Skeletal muscle cell (primary cell): ENCODE measurements at regions not wholly inside any gene's neighbourhood (a gene's known extent, or its start where the extent isn't known, plus 50 kb on each side); places are given as distances from the start of the nearest gene placed in this dataset.
A peak's percentile ranks its signal among the peaks of the same experiment; 100 is the strongest.

Experiments used
- DNase-seq: peaks from one replicate; pipeline ENCODE4 v3.0.0-alpha.2; 2010; ENCODE audit warnings: low read depth
- H3K4me3 ChIP-seq: 2 replicates; pipeline ENCODE4 v1.5.1; 2011; ENCODE audit warnings: low read depth, mild to moderate bottlenecking, control low read depth, low read length, moderate library complexity

GRCh38 chr11:91731051-91731450 lies 493.6 kb upstream of the FAT3 start:
- H3K4me3 ChIP-seq, result no peak overlapping the region

GRCh38 chr11:91730620-91731019 lies 494.0 kb upstream of the FAT3 start:
- DNase-seq, result no peak
- H3K4me3 ChIP-seq, result no peak overlapping the region

More at GRCh38 chr11:91731051-91731450, 493.6 kb upstream of the FAT3 start:
- DNase-seq, result no peak

GRCh38 chr11:91730057-91730456 lies 494.6 kb upstream of the FAT3 start:
- no peak for DNase-seq
- no peak overlapping the region for H3K4me3 ChIP-seq

GRCh38 chr11:91717169-91717568 lies 507.4 kb upstream of the FAT3 start:
- no peak overlapping the region for H3K4me3 ChIP-seq
- no peak for DNase-seq

GRCh38 chr11:91707652-91708482 lies 516.8 kb upstream of the FAT3 start:
- no peak overlapping the region for H3K4me3 ChIP-seq
- no peak for DNase-seq

- DNase-seq, result no peak
- H3K4me3 ChIP-seq, result no peak overlapping the region
Measured at GRCh38 chr11:91703042-91703441, 521.6 kb upstream of the FAT3 start.

GRCh38 chr11:91700854-91701253 lies 523.8 kb upstream of the FAT3 start:
- H3K4me3 ChIP-seq, result no peak overlapping the region
- DNase-seq, result no peak

- no peak overlapping the region for H3K4me3 ChIP-seq
- no peak for DNase-seq
Measured at GRCh38 chr11:91698845-91699244, 525.8 kb upstream of the FAT3 start.

- H3K4me3 ChIP-seq, result no peak overlapping the region
- DNase-seq, result no peak
Measured at GRCh38 chr11:91694331-91694730, 530.3 kb upstream of the FAT3 start.

GRCh38 chr11:91691872-91692271 lies 532.7 kb upstream of the FAT3 start:
- H3K4me3 ChIP-seq, result no peak overlapping the region
- DNase-seq, result no peak

GRCh38 chr11:91688672-91689071 lies 535.9 kb upstream of the FAT3 start:
- no peak overlapping the region for H3K4me3 ChIP-seq
- no peak for DNase-seq

- H3K4me3 ChIP-seq, result no peak overlapping the region
- no peak for DNase-seq
Measured at GRCh38 chr11:91686700-91687099, 537.9 kb upstream of the FAT3 start.

GRCh38 chr11:91686281-91686680 lies 538.3 kb upstream of the FAT3 start:
- no peak overlapping the region for H3K4me3 ChIP-seq
- no peak for DNase-seq

GRCh38 chr11:91673705-91674104 lies 550.9 kb upstream of the FAT3 start:
- no peak for DNase-seq
- H3K4me3 ChIP-seq, result no peak overlapping the region

- no peak for DNase-seq
- no peak overlapping the region for H3K4me3 ChIP-seq
Measured at GRCh38 chr11:91664521-91664920, 560.1 kb upstream of the FAT3 start.

GRCh38 chr11:91660036-91660435 lies 564.6 kb upstream of the FAT3 start:
- no peak for DNase-seq
- H3K4me3 ChIP-seq, result no peak overlapping the region

- H3K4me3 ChIP-seq, result no peak overlapping the region
- DNase-seq, result no peak
Measured at GRCh38 chr11:91654686-91655085, 569.9 kb upstream of the FAT3 start.

GRCh38 chr11:91653079-91653754 lies 571.4 kb upstream of the FAT3 start:
- DNase-seq, result peak; percentile 4

GRCh38 chr11:91650802-91651201 lies 573.8 kb upstream of the FAT3 start:
- no peak overlapping the region for H3K4me3 ChIP-seq
- no peak for DNase-seq

More at GRCh38 chr11:91653079-91653754, 571.4 kb upstream of the FAT3 start:
- H3K4me3 ChIP-seq, result no peak overlapping the region

- no peak overlapping the region for H3K4me3 ChIP-seq
- DNase-seq, result no peak
Measured at GRCh38 chr11:91641153-91641552, 583.5 kb upstream of the FAT3 start.

- no peak for DNase-seq
- H3K4me3 ChIP-seq, result no peak overlapping the region
Measured at GRCh38 chr11:91639359-91639758, 585.3 kb upstream of the FAT3 start.
